ENCODE measurements at regions not wholly inside any gene's neighbourhood (a gene's known extent, or its start where the extent isn't known, plus 50 kb on each side); places are given as distances from the start of the nearest gene placed in this dataset.

DNA sequence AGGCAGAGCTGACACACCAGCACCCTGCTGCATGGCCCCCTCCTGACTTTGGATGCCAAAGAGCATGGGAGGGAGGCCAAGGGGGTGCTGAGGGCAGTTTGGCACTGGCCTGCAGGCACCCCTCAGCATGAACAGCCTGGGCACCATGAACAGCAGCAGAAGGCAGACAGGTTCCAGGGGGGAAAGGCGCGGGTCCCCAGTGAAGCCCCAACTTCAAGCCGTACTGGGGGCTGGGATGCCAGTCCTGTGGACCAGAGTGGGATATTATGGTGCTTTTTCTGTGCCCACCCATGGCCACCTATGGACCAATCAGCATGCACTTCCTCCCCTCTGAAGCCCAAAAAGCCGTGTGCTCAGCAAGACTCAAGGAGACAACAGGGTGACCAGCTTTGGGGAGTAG lies 389.9 kb downstream of the TEX13C start:
- H3K4me1 ChIP-seq (ENCODE audit: control insufficient read depth, low read length): no peaks in the 10 kb centered on the region
- no peaks in the 10 kb centered on the region for H3K9me3 ChIP-seq (ENCODE audit: control insufficient read depth, insufficient read depth, low read length)
- no peak overlapping the region for H3K4me3 ChIP-seq (ENCODE audit: low read length)
- no peaks in the 10 kb centered on the region for H3K79me2 ChIP-seq (ENCODE audit: control insufficient read depth, low read length)
- H3K36me3 ChIP-seq (ENCODE audit: control insufficient read depth, low read length): no peaks in the 10 kb centered on the region
- no peaks in the 10 kb centered on the region for H3K27me3 ChIP-seq (ENCODE audit: control insufficient read depth, low read length)
- H3K27ac ChIP-seq (ENCODE audit: low read depth, low read length): no peak overlapping the region
- no peak overlapping the region for H3K4me2 ChIP-seq (ENCODE audit: low read length)
- H4K20me1 ChIP-seq (ENCODE audit: control insufficient read depth, insufficient read depth, low read depth, low read length): no peaks in the 10 kb centered on the region
- H3F3A ChIP-seq (ENCODE audit: control insufficient read depth, insufficient read depth): no peaks in the 10 kb centered on the region
- no peak for TF ChIP-seq EZH2phosphoT487 (IDR thresholded peaks at IDR 0.05; ENCODE audit: borderline replicate concordance, low read length)
- TF ChIP-seq, protein P1, sequence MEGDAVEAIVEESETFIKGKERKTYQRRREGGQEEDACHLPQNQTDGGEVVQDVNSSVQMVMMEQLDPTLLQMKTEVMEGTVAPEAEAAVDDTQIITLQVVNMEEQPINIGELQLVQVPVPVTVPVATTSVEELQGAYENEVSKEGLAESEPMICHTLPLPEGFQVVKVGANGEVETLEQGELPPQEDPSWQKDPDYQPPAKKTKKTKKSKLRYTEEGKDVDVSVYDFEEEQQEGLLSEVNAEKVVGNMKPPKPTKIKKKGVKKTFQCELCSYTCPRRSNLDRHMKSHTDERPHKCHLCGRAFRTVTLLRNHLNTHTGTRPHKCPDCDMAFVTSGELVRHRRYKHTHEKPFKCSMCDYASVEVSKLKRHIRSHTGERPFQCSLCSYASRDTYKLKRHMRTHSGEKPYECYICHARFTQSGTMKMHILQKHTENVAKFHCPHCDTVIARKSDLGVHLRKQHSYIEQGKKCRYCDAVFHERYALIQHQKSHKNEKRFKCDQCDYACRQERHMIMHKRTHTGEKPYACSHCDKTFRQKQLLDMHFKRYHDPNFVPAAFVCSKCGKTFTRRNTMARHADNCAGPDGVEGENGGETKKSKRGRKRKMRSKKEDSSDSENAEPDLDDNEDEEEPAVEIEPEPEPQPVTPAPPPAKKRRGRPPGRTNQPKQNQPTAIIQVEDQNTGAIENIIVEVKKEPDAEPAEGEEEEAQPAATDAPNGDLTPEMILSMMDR (IDR thresholded peaks at IDR 0.05; ENCODE audit: low read depth, low read length, poor library complexity, severe bottlenecking): no peak
- no peaks in the 10 kb centered on the region for H3K9me2 ChIP-seq (replicated peaks; ENCODE audit: control insufficient read depth, low read length)

DNA sequence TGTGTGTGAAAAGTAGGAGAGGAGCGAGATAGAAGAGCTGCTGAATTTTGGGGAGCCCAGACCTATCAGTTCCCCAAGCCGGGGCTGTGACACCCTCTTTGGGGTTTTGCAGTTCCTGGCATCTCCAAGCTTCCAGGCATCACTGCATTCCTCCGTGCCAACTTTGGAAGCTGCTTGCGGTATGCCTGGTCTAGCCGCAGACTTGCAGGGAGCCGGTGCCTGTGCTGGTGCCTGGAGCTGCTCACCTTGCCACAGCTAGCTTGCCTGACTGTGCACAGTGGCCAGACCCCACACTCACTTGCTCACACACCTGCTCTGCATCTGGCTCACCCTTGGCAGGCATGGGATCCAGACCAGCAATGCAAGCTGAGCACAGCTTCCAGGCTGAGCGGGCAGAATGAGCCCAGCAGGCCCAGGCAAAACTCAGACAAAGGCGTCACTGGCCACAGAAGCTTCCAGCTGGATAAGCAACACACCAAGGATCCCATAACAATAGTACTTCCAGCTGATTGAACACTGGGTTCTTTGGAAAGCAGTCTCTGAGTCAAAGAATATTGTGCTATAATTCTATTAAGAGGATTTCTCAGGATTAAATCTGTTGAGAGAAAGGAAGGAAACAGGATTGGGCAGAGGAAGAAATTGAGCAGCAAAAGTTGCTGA lies 390.9 kb downstream of the TEX13C start:
- Histone ChIP-seq H3K4me2 (ENCODE audit: low read length) (no peak overlapping the region), H3K79me2 (ENCODE audit: control insufficient read depth, low read length) (no peaks in the 10 kb centered on the region), H3K4me1 (ENCODE audit: control insufficient read depth, low read length) (no peaks in the 10 kb centered on the region), H4K20me1 (ENCODE audit: control insufficient read depth, insufficient read depth, low read depth, low read length) (no peaks in the 10 kb centered on the region), H3F3A (ENCODE audit: control insufficient read depth, insufficient read depth) (no peaks in the 10 kb centered on the region), H3K27ac (ENCODE audit: low read depth, low read length) (no peak overlapping the region), H3K36me3 (ENCODE audit: control insufficient read depth, low read length) (no peaks in the 10 kb centered on the region), H3K9me3 (ENCODE audit: control insufficient read depth, insufficient read depth, low read length) (no peaks in the 10 kb centered on the region), H3K4me3 (ENCODE audit: low read length) (no peak overlapping the region), H3K9me2 (replicated peaks; ENCODE audit: control insufficient read depth, low read length) (no peaks in the 10 kb centered on the region), H3K27me3 (ENCODE audit: control insufficient read depth, low read length) (no peaks in the 10 kb centered on the region)
- TF ChIP-seq, protein P1 (IDR thresholded peaks at IDR 0.05; ENCODE audit: low read depth, low read length, poor library complexity, severe bottlenecking): no peak
- no peak for TF ChIP-seq EZH2phosphoT487 (IDR thresholded peaks at IDR 0.05; ENCODE audit: borderline replicate concordance, low read length)

DNA sequence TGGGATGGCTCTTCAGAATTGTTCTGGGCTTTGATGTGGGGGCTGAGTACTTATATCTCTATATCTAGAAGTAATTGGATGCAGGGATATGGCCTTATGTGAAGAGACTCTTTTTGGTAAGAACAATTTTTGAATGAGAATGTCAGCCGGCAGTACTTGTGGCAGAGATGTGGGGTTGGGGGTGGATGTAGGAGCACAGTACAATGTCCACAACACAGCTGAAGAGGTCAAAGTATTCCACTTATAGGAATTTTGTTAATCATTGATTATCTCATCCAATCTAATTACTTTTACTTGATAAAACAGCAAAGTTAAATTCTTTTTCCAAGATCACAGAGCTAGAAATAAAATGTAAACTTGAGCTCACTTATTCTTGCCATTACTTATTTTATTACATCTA lies 391.4 kb downstream of the TEX13C start:
- Histone ChIP-seq H3K79me2 (ENCODE audit: control insufficient read depth, low read length) (no peaks in the 10 kb centered on the region), H3K4me2 (ENCODE audit: low read length) (no peak overlapping the region), H3K4me3 (ENCODE audit: low read length) (no peak overlapping the region), H3K27ac (ENCODE audit: low read depth, low read length) (no peak overlapping the region), H3K36me3 (ENCODE audit: control insufficient read depth, low read length) (no peaks in the 10 kb centered on the region), H3K9me3 (ENCODE audit: control insufficient read depth, insufficient read depth, low read length) (no peaks in the 10 kb centered on the region), H4K20me1 (ENCODE audit: control insufficient read depth, insufficient read depth, low read depth, low read length) (no peaks in the 10 kb centered on the region), H3K9me2 (replicated peaks; ENCODE audit: control insufficient read depth, low read length) (no peaks in the 10 kb centered on the region), H3K27me3 (ENCODE audit: control insufficient read depth, low read length) (no peaks in the 10 kb centered on the region), H3F3A (ENCODE audit: control insufficient read depth, insufficient read depth) (no peaks in the 10 kb centered on the region), H3K4me1 (ENCODE audit: control insufficient read depth, low read length) (no peaks in the 10 kb centered on the region)
- TF ChIP-seq, protein P1 (IDR thresholded peaks at IDR 0.05; ENCODE audit: low read depth, low read length, poor library complexity, severe bottlenecking): no peak
- no peak for TF ChIP-seq EZH2phosphoT487 (IDR thresholded peaks at IDR 0.05; ENCODE audit: borderline replicate concordance, low read length)
